ENCODE measurements at regions not wholly inside any gene's neighbourhood (a gene's known extent, or its start where the extent isn't known, plus 50 kb on each side); places are given as distances from the start of the nearest gene placed in this dataset.

GRCh38 chr4:121439669-121440068, 58.9 kb upstream of the QRFPR start:
- Histone ChIP-seq H3K4me1 (ENCODE audit: insufficient read depth, low read length, poor library complexity, severe bottlenecking) (no peaks in the 10 kb centered on the region), H3K36me3 (ENCODE audit: insufficient read depth, low read length) (no peaks in the 10 kb centered on the region), H3K4me2 (ENCODE audit: low read depth, low read length, poor library complexity, severe bottlenecking) (no peak overlapping the region), H4K20me1 (ENCODE audit: insufficient read depth, low read length, poor library complexity, severe bottlenecking) (no peaks in the 10 kb centered on the region), H3K9me3 (ENCODE audit: insufficient read depth, low read depth, low read length) (0 out of 2 replicates have a peak, but pooled peaks cover 2% of the 10 kb centered on the region), H3K9ac (ENCODE audit: low read depth, low read length, poor library complexity, severe bottlenecking) (no peak overlapping the region), H3K4me3 (ENCODE audit: low read length, poor library complexity, severe bottlenecking) (no peak overlapping the region), H3F3A (ENCODE audit: low read depth) (no peaks in the 10 kb centered on the region), H3K79me2 (ENCODE audit: insufficient read depth, low read length) (no peaks in the 10 kb centered on the region), H2AFZ (ENCODE audit: low read length) (no peak overlapping the region), H3K27me3 (ENCODE audit: insufficient read depth, low read length, poor library complexity, severe bottlenecking) (no peaks in the 10 kb centered on the region), H3K9me2 (replicated peaks; ENCODE audit: low read depth, low read length) (no peaks in the 10 kb centered on the region)
- no peak for TF ChIP-seq CTCF (conservative IDR thresholded peaks at IDR 0.05; ENCODE audit: low read length)
- no peak for TF ChIP-seq EZH2phosphoT487 (IDR thresholded peaks at IDR 0.05; ENCODE audit: borderline replicate concordance)

All from Loucy (cell line).